Fibroblast of lung (primary cell): ENCODE measurements at regions not wholly inside any gene's neighbourhood (a gene's known extent, or its start where the extent isn't known, plus 50 kb on each side); places are given as distances from the start of the nearest gene placed in this dataset.

Source experiments
- EZH2 ChIP-seq: IDR thresholded peaks from 2 replicates; pipeline ENCODE4 v1.5.1; 2012; ENCODE audit warnings: low read length, control low read depth, mild to moderate bottlenecking; ENCODE audit errors: missing control alignments
- TF ChIP-seq, protein P1 (sequence below), 2 donors: IDR thresholded peaks in 1 of 2; conservative IDR thresholded peaks in 1 of 2; 1 replicate in 1 of 2; 2 replicates in 1 of 2; pipeline ENCODE4 v1.5.1; 2011 to 2012; ENCODE audit warnings: low read length in 2 of 2, control low read depth in 1 of 2, inconsistent platforms in 1 of 2, low read depth in 1 of 2, mild to moderate bottlenecking in 1 of 2

DNA sequence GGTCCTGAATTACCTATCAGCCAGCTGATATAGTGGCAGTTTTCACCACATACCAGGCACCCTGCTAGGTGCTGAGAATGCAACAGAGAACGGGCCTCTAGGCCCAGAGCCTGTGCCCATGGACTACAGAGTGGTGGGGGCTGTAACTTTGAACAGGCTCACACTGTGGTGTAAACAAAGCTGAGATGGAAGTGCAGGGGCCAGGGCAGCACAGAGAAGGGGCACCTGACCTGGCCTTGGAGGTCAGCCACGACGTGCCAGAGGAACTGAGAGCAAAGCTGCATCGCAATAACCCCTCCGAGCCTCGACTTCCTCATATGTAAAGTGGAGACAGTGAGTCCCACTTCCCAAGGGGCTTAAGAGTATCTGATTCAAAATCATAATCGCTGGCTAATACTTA, 105.8 kb downstream of the MAFB start:
- TF ChIP-seq, protein P1, sequence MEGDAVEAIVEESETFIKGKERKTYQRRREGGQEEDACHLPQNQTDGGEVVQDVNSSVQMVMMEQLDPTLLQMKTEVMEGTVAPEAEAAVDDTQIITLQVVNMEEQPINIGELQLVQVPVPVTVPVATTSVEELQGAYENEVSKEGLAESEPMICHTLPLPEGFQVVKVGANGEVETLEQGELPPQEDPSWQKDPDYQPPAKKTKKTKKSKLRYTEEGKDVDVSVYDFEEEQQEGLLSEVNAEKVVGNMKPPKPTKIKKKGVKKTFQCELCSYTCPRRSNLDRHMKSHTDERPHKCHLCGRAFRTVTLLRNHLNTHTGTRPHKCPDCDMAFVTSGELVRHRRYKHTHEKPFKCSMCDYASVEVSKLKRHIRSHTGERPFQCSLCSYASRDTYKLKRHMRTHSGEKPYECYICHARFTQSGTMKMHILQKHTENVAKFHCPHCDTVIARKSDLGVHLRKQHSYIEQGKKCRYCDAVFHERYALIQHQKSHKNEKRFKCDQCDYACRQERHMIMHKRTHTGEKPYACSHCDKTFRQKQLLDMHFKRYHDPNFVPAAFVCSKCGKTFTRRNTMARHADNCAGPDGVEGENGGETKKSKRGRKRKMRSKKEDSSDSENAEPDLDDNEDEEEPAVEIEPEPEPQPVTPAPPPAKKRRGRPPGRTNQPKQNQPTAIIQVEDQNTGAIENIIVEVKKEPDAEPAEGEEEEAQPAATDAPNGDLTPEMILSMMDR (conservative IDR thresholded peaks at IDR 0.05 in 1 of 2, IDR thresholded peaks at IDR 0.05 in 1 of 2; ENCODE audit: low read depth in 1 of 2, low read length in 2 of 2), result no peak
- TF ChIP-seq EZH2, result no peak
